ENCODE measurements at regions not wholly inside any gene's neighbourhood (a gene's known extent, or its start where the extent isn't known, plus 50 kb on each side); places are given as distances from the start of the nearest gene placed in this dataset.

DNA sequence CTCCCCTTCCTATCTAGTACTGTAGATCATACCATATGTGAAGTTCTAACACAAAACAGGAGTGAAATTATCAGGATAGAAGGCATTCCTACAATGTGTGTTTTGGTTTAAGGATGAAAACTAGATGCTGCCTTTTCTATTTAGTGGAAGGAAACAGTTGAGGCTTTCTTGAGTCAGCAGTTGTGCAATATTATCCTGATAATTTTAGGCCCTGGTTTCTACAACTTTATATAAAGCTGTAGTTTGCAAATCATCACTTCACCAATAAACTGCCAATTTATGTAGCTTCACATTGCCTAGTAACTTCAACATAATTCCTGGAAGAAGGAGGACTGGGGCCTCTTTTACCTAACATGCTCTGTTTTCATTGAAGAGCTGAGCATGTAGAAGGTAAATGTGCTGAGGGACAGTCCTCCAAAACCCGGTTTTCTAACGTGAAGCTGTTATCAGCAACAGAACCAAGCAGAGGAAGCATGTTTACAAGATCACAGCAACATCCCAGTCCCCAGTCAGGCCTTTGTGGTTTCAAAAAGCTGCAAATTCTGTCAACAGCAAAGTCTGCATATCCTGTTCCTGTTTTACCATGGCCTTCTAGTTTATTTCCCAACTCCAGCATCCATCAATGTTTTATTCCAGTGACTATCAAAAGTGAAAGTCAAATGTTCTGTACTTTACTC, 513.4 kb upstream of the MEF2C start:
- no peak for DNase-seq

DNA sequence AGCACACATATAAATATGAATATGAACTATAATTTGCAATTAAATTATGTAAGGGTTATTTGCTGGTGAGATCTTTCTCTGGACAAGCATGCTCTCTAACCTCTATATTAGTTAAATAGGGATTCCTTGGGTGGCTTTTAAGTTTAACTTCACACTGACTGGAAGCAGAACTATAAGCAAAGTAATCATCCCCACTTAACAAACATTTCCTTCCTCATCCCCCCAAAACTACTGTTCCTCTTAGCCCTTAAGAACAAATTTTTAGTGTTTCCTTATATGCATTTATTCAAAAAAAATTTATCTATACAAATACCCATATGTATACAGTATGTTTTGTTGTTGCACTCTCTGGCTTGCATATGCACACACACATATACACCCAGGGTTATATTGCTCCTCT, 512.1 kb upstream of the MEF2C start:
- no peak for DNase-seq

DNA sequence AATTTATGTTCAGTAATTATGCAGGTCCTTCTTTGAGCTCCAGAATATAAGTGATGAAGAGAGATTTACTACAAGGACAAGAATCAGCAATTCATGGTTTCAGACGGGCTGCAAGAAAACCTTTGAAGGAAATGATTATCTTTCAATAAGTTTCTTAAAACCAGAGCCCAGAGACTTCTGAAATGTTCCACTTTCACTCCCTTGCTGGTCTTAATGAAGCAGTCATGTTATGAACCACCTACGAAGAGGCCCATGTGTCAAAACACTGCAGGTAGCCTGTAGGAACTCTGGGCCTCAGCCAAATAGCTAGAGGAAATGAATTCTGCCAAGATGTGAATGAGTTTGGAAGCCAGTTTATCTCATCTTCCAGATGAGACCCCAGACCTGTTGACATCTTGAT, 505.9 kb upstream of the MEF2C start:
- DNase-seq = no peak

DNA sequence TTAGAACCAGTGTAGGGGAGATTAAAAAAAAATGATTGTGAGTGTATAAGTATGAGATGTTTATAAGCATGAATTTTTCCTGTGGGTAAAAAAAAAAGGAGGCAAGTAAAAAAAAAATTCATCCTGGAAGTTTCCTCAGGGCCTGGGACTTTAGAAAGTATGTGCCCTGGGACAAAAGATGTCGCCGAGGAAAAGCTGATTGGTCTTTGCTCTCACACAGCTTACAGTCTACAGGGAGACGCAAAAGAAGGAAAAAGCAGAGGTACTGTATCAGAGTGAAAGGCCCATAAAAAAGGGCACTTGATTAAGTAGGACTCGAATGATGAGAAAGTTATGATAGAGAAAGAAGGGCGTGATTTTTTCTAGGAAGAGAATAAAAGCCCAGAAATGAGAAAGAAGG, 501.4 kb upstream of the MEF2C start:
- DNase-seq = no peak

DNA sequence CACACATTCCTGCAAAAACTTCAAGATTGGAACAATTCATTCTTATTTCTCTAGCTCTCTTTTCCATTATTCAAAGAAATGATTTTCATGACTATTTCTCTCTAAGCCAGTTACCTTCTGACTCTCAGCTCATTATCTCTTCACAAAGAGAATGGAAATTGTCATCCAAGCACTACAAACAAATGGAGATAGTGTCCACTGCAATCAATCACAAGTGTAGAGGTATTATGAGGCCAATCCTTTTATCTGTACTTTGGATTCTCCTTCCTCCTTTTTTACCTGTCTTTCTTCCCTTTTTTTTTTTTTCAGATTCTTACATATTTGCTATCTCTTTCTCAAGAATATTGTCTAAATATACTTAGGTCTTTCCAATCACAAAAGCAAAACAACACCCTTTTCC, 497.7 kb upstream of the MEF2C start:
- no peak for DNase-seq

DNA sequence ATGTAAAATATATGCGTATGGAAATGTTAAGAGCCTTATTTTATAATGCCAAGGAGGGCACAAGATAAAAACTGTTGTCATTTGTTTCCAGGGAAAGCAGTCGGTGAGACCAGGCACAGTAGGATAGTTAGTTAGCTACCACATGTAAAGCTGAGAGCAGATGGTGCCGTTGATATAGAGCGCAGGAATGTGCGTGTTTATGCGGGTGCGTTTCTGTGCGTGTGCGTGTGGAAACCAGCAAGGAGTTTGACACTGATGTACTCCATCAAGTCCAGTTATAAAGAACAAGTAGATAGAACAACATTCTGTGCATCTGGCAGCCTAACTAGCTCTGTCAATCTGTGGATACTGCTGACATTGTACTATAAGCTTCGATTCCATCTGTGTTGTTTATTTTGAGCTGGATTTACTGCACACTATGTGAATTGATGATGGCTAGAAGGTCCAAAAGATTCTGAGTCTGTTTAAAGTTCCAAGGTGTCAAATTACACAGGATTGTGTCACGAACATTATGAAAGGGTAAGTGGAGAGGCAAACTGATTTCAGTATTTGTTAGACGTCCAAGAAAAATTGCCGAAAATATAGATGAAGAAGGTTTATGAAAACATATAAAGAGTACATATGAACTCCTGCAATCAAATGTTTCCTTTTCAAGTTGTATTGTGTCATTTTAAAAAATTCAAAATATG, 494.9 kb upstream of the MEF2C start:
- DNase-seq = no peak

DNA sequence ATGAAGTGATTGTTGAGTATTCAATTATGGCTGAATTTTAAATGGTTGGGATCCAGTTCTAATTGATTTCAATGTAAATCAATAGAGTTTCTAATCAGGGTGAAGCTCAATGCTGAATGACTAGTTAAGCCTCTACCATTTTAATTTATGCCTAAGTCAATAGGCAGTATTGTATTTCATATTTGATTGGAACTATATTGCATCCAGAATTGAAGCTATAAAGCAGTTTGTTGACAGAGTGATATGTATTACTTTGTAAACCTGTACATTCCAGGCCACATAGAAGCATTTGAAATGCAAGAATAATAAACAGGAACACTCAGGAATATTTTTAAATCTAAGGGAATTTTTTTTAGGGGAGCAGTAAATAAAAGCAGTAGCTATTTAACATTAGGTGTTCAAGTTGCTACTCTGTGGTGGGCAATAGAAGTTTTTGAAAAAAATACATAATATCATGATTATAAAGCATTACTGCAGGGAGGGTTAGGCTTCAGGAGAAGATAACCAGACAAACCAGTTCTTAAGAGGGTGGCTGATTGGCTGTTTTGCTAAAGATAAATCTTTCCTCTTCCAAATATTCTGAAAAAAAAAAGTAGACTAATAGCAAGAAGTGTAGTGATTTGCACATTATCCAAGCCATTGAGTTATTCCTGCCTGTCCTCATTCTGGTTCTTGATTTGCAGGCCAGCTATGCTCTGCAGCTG, 492.0 kb upstream of the MEF2C start:
- DNase-seq = no peak

DNA sequence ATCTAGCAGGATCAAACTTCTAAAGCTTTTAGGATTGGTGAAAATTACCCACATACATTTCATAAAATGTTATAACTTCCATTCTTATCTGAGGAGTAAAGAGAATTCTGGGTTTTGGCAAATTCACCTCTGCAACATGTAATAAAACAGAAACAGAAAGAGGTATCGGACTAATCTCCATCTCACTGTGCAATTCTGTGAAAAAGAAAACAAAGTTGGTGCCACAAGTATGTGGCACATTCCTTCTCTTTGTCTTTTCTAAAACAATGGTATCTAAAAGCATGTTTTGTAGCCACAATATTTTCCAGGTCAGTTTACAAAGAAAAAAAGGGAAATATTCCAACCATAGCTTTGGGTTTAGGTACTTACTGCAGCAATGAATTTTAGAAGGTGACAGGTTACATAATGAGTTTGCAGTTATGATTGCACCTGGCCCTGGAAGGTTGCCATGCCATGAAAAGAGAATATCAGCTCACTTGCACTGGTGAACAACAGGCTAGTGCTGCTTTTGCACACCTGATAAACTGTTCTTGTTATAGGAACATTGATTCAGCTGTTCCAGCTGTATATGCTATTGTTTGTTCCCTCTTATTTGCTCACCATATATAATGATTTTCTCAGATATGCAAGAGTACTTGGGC, 491.3 kb upstream of the MEF2C start:
- DNase-seq = no peak

DNA sequence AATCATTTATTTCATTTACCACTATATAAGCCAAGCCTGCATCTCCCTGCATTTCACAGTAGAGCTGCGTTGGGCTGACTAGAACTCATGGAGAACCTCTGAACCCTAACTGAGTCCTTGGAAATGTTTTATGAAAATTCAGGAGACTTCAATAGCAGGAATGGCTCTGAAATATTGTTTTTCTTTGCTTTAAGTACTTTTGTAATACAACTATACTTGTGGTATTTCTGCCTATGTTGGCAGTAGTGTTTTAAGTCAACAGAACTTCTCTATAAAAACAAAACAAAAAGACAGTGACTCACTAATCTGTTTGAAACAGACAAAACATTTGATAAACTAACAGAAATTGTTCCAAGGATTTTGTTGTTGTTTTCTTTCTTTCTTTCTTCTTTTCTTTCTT, 489.2 kb upstream of the MEF2C start:
- DNase-seq = no peak

DNA sequence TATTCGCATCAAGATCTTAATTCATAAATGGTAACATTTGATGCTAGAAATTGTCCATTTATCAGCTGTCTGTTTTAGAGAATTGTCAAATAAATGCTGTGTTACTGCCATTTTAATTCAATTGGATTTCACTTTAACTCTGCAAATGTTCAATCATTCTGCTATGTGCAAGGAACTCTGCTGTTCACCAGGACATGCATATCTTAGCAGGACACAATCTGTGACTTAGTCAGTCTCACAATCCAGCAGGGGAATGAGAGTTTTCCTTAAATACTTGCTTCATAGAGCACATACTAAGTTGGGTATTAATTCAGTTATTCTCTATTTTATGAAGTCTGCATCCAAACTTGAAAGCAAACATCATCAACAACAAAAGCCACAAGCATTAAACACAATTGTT, 488.7 kb upstream of the MEF2C start:
- DNase-seq = no peak

DNA sequence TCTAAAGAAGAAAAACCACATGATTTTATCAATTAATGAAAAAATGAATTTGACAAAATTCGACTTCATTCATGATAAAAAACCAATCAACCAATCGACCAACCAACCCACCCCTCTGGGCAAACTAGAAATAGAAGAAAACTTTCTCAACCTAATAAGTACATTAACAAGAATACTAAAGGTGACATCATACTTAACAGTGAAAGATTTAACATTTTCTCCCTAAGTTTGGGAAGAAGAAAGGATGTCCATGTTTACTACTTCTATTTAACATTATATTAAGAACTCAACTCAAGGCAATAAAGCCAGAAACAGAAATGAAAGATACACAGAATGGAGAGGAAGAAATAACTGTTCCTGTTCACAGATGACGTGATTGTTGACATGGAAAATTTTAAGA, 476.1 kb upstream of the MEF2C start:
- DNase-seq = no peak

DNA sequence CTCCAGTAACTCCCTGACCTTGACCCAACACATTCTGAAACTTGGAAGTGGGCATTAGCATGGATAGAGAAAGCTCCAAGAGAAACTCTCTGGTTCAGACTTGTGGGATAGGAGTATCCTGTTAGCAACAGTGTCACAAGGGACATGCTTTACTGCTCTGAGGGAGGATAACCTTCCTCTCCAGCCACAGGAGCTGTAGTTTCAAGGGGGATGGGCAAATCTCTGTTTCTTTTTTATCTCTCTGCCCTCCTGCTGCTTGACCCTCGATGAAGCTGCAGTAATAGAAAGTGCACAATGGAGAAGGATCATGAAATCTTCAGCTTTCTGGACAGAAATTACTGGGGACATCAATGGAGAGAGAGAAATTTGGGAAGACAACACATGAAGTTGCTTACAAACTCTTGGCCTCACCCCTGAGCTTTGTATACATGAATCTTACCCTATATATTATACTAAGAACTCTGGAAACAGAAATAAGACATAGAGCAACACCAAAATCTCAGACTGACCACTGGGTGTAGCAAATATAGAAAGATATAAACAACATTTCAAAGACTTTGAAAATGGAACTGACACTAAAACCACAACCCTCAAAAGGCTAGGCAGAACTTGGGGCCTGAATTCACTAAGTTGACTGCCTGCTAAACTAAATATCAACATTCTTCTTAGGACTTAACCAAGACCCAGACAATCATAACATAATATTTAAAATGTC, 471.0 kb upstream of the MEF2C start:
- DNase-seq = no peak

DNA sequence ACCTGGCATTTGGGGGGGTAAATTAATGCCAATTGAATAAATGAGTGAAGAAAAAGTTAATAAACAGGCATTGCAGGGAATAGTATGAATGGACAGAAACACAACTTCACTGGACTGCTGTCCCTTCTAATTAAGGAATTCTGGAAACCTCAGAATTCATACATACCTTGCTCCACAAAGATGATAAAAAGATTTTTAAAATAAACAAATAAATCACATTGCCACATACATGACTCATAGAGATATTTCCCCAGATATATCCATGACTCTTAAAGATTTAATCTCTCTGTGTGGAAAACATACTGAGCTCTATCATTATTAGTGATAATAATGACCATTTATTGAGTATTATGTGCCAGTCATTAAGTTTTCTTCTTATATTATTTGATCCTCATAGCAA, 469.0 kb upstream of the MEF2C start:
- DNase-seq = no peak

DNA sequence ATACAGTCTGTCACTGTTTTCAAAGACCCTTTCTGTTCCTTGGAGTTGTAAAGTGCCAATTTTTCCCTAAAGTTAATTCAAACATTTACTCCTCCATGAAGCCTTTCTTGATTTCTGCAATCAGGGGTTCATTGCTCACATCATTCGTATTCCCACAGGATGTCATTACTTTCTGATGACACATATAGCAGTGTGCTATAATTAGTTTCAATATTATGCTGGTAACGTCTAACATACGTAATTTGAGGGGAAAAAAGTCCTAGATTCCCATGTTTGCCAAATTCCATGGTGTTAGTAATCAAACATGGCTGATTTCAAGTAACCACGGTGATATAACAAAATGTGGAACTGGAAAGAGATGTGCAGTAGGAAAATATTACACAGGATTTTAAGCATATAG, 468.2 kb upstream of the MEF2C start:
- peak; percentile 19 for DNase-seq

DNA sequence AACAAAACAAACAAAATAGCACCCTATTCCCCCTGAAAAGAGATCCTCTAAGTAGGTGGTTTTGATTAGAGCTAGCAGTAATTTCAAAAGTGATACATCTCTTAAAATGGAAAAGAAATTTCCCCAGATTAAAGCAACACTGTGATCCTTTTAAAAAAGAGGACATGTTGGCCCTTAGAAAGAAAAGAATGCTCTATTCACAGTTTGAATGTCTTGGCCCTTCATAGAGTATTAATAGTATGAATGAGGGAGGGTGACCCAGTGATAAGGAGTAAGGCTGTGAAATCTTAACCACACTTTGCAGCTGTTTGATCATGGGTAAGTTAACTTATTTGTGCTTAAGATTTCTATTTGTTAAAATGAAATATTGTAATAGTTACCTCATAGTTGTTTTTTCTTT, 467.7 kb upstream of the MEF2C start:
- no peak for DNase-seq

DNA sequence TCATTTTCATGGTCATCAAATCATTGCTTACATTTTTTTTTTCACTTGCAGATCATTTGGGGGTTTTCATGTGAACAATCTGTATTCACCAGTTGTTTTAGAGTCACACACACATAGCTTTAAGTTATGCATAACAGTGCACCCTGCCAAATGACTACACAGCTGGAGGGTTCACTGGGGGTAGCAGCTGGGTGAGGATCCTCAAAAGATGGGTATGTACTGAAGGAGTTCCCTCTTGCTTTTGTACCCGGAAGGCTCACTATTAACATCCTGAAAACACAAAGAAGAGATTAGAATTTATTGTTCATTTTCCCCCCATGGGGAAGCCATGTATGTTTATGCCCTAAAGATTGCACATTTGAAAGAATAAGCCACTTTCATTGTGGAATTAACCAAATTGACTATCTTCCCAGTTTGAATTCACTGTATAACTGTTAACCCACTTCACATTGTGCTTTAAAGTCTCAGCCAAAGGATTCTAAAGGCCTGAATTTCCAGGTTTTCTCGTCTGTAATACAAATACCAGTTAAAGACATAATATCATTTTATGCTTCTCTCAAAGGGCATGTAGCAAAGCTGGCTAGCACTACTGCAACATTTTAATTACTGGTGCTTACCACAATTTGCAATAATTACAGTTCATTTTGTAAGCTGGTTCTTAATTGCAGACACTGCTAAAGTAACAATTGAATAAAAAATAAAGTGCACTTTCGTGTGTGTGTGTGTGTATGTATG, 466.4 kb upstream of the MEF2C start:
- no peak for DNase-seq

DNA sequence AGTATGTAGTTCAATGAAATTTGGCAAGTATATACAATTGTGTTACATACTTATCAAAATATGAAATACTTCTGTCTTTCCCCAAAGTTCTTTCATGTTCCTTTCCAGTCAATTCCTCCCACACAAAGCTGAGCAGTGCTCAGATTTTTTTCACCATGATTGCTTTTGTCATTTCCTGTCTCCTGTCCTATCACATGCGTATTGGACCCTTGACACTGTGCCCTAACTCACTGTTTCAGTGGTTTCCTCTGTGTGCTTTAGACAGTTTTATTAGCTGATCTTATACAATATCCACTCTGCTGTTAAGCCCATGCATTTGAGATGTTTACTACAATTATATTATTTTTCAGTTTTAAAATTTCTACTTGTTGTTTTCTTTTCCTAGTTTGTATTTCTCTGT, 463.6 kb upstream of the MEF2C start:
- DNase-seq = no peak

DNA sequence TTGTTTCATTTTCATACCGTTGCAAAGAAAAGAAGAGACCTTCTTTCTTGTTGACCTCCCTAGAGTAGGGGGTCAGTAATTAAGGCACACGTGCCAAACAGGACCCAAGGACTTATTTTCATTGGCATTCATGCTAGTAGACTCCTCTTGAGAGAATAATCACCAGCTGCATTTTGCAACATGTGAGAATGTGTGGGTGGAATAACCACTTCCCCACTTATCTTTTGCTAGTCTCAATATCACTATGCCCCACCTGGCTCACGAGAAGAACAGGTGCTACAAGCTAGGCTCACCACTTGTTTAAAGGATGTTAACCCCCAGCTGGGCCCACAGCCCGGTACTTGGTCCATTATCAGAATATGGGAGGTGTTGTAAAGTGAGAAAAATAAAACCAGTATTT, 460.7 kb upstream of the MEF2C start:
- DNase-seq = no peak

DNA sequence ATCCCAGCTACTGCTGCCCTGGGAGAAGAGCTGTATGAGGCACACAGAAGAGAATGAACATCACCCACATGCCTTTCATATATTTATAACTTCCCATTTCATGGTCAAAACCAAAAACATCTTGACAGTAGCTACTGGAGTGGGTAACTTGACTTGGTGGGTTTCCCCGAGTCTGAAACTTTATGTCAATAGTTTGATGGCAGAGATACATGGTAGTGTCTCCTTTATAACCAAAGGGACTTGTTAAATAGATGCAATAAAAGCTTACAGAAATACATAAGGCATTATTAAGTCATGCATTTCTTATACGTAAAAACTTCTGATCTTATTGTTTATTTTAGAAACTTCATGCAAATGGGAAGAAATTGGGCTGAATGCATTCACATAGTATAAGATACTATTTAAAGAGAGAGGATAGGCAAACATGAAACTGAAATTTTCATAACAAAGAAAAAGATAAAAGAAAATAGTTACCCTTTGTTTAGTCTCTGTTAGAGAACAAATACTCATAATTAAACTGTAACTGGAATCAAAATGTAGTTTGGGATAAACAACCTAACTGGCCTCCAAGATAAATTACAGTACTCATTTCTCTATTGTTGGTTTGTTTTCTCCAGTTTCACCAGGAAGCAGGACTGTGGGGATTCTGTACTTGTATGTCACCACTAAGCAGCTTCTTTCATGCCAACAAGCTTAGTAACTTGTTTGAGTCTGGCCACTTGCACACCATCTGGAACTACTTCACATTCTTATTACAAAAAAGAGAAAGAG, 459.3 kb upstream of the MEF2C start:
- no peak for DNase-seq

DNA sequence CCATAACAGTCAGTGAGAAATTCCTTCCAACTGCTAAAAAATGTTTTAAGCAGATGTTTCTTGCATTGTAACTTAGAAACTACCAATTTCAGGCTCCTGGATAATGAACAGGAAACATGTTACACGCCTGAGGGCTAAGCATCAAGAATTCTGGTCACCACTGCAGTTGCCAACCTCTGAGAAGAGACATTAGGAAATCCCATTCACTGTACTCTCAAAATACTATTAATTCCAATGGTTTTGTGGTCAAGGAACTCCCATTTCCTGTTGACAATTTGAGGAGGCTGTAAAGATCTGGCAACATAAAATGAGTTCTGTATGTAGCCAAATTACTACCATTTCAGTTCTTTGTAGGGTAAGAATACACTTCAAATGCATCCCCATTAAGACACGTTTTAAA, 456.0 kb upstream of the MEF2C start:
- DNase-seq = no peak

DNA sequence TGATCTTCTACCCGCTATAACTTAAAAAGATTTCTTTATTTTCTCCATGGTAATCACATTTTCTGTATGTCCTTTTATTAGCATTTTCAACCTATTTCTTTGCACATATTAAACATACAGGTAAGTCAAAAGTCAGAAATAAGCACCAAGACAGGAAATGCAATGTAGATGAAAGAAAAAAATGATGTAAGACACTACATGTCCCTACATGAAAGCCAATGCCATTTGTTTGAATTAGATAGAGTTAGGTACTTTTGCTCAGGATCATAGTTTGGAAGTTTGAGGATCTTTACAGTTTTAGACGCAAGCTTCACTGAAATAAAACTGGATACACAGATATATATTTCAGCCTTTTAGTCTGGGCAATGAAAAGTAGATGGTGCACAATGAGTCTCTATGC, 453.1 kb upstream of the MEF2C start:
- no peak for DNase-seq
